Heart left ventricle (tissue), 13 donors: ENCODE measurements at regions not wholly inside any gene's neighbourhood (a gene's known extent, or its start where the extent isn't known, plus 50 kb on each side); places are given as distances from the start of the nearest gene placed in this dataset.

Experiments
- CTCF ChIP-seq, 12 donors: fragments of 200-600 bp; sonication (generic) in 4 of 12; IDR thresholded peaks; one replicate each; pipeline versions ENCODE4 v1.5.0 to v1.8.0; 2018 to 2022; ENCODE audit warnings: antibody characterized with exemption in 12 of 12, mild to moderate bottlenecking in 5 of 12
- POLR2A ChIP-seq, 2 donors: fragments of 450-650 bp; IDR thresholded peaks; one replicate each; pipeline ENCODE4 v1.6.1; 2017; ENCODE audit warnings: antibody characterized with exemption in 2 of 2, mild to moderate bottlenecking in 2 of 2, moderate library complexity in 2 of 2
- donor health status: ischemic (EF 13 %, LVEDD 7.1; RV severe dilation, severe dysfunction).
- donor health status: DM: no; HTN: yes; CAD: no.
- donor health status: DM: no; HTN: no; CAD: no.
- donor health status: ischemic (EF 25% LVEDD 6.9; RV normal size, moderate dysfunction).
- donor health status: ischemic (EF 25% LVEDD 5.7; RV mildly dilated, moderate dysfunction).
- donor health status: ischemic (EF 35%, LVEDD 5.7; RV mildly dilated, moderate dysfunction).
- donor health status: nonischemic (EF 11% LVEDD 7.7; RV severe dilation, severe dysfunction).
- donor health status: DM: yes; HTN: yes; CAD: no.
- donor health status: PGD.
- donor health status: ischemic (EF 29% LVEDD 5.4; RV normal size, mild dysfunction).
- donor health status: nonischemic (EF 23%, LVEDD 6.1; RV moderate dilation, normal function).

- no peak for TF ChIP-seq CTCF (IDR thresholded peaks at IDR 0.05)
- TF ChIP-seq POLR2A (IDR thresholded peaks at IDR 0.05), result no peak
Measured at GRCh38 chr18:61273533-61273932, 59.7 kb upstream of the CDH20 start.
